ENCODE measurements at regions not wholly inside any gene's neighbourhood (a gene's known extent, or its start where the extent isn't known, plus 50 kb on each side); places are given as distances from the start of the nearest gene placed in this dataset.

DNA sequence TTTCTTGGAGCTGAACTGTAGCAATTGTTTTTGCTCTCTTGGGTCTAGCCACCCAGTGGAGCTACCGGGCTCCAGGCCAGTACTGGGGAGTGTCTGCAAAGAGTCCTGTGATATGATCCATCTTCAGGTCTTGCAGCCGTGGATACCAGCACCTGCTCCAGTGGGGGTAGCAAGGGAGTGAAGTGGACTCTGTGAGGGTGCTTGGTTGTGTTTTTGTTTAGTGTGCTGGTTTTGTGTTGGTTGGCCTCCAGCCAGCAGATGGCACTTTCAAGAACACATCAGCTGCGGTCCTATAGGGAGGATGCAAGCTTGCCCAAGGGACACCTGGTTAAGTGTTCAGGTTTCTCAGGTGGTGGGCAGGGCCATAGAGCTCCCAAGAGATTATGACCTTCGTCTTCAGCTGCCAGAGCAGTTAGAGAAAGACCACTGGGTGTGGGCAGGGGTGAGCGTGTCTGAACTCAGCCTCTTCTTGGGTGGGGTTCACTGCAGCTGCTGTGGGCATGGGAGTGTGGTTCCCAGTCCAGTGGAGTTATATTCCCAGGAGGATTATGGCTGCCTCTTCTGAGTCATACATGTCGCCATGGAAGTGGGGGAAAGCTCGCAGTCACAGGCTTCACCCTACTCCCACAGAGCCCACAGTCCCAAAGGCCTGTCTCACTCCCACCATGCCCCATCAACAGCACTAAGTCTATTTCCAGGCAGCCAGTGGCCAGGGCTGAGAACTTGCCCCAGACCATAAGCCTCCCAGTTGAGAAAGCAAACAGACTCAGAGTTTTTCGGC lies 811.6 kb downstream of the GLUD2 start:
- TF ChIP-seq, protein P1, sequence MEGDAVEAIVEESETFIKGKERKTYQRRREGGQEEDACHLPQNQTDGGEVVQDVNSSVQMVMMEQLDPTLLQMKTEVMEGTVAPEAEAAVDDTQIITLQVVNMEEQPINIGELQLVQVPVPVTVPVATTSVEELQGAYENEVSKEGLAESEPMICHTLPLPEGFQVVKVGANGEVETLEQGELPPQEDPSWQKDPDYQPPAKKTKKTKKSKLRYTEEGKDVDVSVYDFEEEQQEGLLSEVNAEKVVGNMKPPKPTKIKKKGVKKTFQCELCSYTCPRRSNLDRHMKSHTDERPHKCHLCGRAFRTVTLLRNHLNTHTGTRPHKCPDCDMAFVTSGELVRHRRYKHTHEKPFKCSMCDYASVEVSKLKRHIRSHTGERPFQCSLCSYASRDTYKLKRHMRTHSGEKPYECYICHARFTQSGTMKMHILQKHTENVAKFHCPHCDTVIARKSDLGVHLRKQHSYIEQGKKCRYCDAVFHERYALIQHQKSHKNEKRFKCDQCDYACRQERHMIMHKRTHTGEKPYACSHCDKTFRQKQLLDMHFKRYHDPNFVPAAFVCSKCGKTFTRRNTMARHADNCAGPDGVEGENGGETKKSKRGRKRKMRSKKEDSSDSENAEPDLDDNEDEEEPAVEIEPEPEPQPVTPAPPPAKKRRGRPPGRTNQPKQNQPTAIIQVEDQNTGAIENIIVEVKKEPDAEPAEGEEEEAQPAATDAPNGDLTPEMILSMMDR (IDR thresholded peaks at IDR 0.05 in 8 of 11, conservative IDR thresholded peaks at IDR 0.05 in 3 of 11), result no peak
- TF ChIP-seq POLR2A (IDR thresholded peaks at IDR 0.05) (no peak), POLR2AphosphoS5 (IDR thresholded peaks at IDR 0.05) (no peak)

Measured in spleen (tissue), 7 donors.